ENCODE measurements at regions not wholly inside any gene's neighbourhood (a gene's known extent, or its start where the extent isn't known, plus 50 kb on each side); places are given as distances from the start of the nearest gene placed in this dataset.
A peak's percentile ranks its signal among the peaks of the same experiment; 100 is the strongest.
"Not testable (repeated sequence)": the region's sequence is repeated elsewhere in the genome, so short reads cannot be mapped to it uniquely, and the experiment has no call there.

GRCh38 chrX:123788193-123788592 is 55.3 kb upstream of the THOC2 start:
- not testable (repeated sequence) for DNase-seq

GRCh38 chrX:123788744-123789143 is 55.9 kb upstream of the THOC2 start:
- DNase-seq: no peak

DNA sequence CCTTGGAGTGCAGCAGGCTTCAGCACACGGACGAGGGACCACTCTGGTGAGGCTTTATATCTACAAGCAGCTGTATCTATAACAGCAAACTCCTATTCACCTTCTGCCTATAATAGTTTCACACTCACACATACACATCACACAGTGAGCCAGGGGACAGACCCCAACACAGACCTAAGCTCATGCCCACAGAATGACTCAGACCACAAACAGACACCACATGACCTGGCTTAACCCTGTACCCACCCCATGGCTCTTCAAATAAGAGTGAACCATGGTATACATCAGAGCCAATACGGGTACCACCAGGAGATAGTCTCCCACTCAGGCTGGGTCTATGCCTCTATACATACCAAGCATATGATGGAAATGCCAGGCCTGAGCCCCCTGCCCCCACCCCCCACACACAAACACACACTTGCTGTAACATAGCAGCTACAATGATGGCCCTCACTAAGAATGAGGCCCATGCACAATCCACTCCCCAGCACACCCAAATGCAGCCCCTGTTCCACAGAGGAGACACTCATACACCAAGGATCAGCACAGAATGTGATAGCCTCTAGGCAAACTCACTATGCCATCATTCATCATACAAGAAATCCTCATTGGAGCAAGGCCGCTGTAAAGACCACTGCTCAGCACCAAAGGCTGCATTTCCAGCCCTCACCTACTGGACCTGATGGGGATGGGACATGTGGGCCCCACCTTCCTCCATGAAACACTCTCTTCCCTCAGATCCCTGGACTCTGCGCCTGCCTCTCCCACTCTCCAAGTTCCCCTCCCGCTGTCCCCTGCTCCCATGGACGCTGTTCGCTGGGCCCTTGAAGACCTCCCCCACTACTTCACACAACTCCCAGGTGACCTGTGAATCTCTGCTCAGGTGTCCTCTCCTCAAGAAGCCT is 62.1 kb upstream of the XIAP start:
- no peak for DNase-seq

GRCh38 chrX:123798706-123799430 is 61.0 kb upstream of the XIAP start:
- DNase-seq: not testable (repeated sequence)

DNA sequence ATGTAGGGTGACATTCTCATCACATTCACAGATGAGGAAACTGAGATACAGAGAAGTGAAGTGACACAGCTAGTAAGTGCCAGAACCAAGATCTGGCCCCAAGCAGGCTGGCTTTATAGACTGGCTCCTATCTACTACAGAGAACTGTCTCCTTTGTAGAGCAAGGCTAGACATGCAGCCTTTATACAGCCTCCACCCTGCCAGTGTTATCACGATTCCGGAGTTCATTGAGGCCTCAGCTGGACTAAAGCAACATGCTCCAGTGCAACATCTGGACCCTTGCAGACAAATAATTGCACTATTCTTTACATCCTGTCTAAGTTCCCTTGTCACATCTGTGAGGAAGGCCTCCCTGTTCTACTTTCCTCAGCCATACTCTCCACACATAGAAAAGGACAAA is 58.0 kb upstream of the XIAP start:
- no peak for DNase-seq

GRCh38 chrX:123803331-123803983 is 56.4 kb upstream of the XIAP start:
- DNase-seq: peak; percentile 38 to 41

- not testable (repeated sequence) for DNase-seq
Observed at GRCh38 chrX:123803984-123804365, 55.9 kb upstream of the XIAP start.

- DNase-seq: no peak
Observed at GRCh38 chrX:123807835-123808416, 51.9 kb upstream of the XIAP start.

DNA sequence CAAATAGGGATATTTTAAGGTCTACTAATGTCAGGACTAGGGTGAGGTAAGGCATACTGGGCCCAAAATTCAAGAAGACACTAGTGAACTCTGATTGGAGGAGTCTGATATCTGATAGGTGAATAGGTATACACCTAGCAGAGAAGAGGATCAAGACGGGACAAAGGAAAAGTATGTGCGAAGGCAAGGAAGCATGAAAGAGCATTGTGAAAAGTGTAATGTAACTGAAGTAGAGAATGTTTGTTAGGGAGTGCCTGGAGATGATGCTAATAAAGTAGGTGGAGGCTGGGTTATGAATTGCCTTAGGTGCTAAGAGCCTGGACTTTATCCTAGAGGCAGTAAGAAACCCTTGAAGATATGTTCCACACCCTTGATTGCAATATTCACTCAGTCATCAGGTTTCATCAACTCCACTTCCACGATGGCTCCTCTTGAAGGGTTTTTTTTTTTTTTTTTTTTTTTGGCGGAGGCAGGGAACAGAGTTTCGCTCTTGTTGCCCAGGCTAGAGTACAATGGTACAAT is 49.9 kb upstream of the XIAP start:
- DNase-seq: no peak

Measured in CD4-positive, alpha-beta T cell treated with Interleukin-1 beta for 1 hour (primary cell).